Sigmoid colon (tissue), 6 donors: ENCODE measurements at regions not wholly inside any gene's neighbourhood (a gene's known extent, or its start where the extent isn't known, plus 50 kb on each side); places are given as distances from the start of the nearest gene placed in this dataset.

ENCODE experiments used
- DNase-seq: peaks from one replicate; pipeline ENCODE4 v3.0.0-alpha.2; 2019
- H3K27ac ChIP-seq, 4 donors: fragments of 200-600 bp; sonication (generic); one replicate each; pipeline ENCODE4 v1.5.1; 2016 to 2019; ENCODE audit warnings: mild to moderate bottlenecking in 1 of 4
- H3K27me3 ChIP-seq, 3 donors: fragments of 200-600 bp; sonication (generic); one replicate each; pipeline ENCODE4 v1.5.1; 2019; ENCODE audit warnings: mild to moderate bottlenecking in 1 of 3
- H3K36me3 ChIP-seq, 4 donors: fragments of 200-600 bp; sonication (generic); one replicate each; pipeline ENCODE4 v1.5.1; 2016 to 2019
- H3K4me1 ChIP-seq, 4 donors: fragments of 200-600 bp; sonication (generic); one replicate each; pipeline ENCODE4 v1.5.1; 2017 to 2019
- H3K4me3 ChIP-seq, 4 donors: fragments of 200-600 bp; sonication (generic); one replicate each; pipeline ENCODE4 v1.5.1; 2017 to 2019; ENCODE audit warnings: mild to moderate bottlenecking in 2 of 4, moderate library complexity in 1 of 4
- H3K9me3 ChIP-seq, 4 donors: fragments of 200-600 bp in 3 of 4; sonication (generic) in 3 of 4; one replicate each; pipeline versions ENCODE4 v1.5.1 to v1.6.1; 2013 to 2019
- EP300 ChIP-seq, 4 donors: sonication (generic); formaldehyde crosslinking; IDR thresholded peaks; one replicate each; pipeline ENCODE4 v1.6.1; 2017; ENCODE audit warnings: antibody characterized with exemption in 4 of 4
- POLR2A ChIP-seq, 2 donors: fragments of 450-650 bp; IDR thresholded peaks; one replicate each; pipeline ENCODE4 v1.6.1; 2016; ENCODE audit warnings: antibody characterized with exemption in 2 of 2, mild to moderate bottlenecking in 2 of 2, moderate library complexity in 2 of 2
- POLR2AphosphoS5 ChIP-seq, 4 donors: sonication (generic); formaldehyde crosslinking; IDR thresholded peaks; one replicate each; pipeline ENCODE4 v1.6.1; 2017; ENCODE audit warnings: antibody characterized with exemption in 4 of 4
- WGBS, 2 donors: extraction: QIAGEN DNeasy Blood & Tissue Kit; methylation state at CpG; one replicate each; pipeline ENCODE4 v1.1.7; 2013; 5-methylcytosine and 5-hydroxymethylcytosine counted together
- intact Hi-C: fragments of 100-400 bp; cut with DNase I; formaldehyde crosslinking; loops from one replicate; pipeline ENCODE4 v1.15.1; 2023
- TF ChIP-seq, protein P1 (sequence below), 4 experiments: fragments of 450-650 bp in 3 of 4; fragments of 200-600 bp in 1 of 4; IDR thresholded peaks; one replicate each; pipeline ENCODE4 v1.5.1; 2016 to 2019; ENCODE audit warnings: antibody characterized with exemption in 4 of 4, mild to moderate bottlenecking in 3 of 4, moderate library complexity in 2 of 4
- donor health status: healthy with polysubstance abuse.
- donor health status: healthy.

- H3K9me3 ChIP-seq, result no peaks in the 10 kb centered on the region
- no peak overlapping the region for H3K4me3 ChIP-seq
- H3K4me1 ChIP-seq, result peaks cover 0 to 12% (median 0%) of the 10 kb centered on the region in 4 donors
- H3K36me3 ChIP-seq, result no peaks in the 10 kb centered on the region
- no peak for DNase-seq
- H3K27me3 ChIP-seq, result no peaks in the 10 kb centered on the region
- TF ChIP-seq POLR2A (IDR thresholded peaks at IDR 0.05) (no peak), POLR2AphosphoS5 (IDR thresholded peaks at IDR 0.05) (no peak), EP300 (IDR thresholded peaks at IDR 0.05) (no peak)
- TF ChIP-seq, protein P1, sequence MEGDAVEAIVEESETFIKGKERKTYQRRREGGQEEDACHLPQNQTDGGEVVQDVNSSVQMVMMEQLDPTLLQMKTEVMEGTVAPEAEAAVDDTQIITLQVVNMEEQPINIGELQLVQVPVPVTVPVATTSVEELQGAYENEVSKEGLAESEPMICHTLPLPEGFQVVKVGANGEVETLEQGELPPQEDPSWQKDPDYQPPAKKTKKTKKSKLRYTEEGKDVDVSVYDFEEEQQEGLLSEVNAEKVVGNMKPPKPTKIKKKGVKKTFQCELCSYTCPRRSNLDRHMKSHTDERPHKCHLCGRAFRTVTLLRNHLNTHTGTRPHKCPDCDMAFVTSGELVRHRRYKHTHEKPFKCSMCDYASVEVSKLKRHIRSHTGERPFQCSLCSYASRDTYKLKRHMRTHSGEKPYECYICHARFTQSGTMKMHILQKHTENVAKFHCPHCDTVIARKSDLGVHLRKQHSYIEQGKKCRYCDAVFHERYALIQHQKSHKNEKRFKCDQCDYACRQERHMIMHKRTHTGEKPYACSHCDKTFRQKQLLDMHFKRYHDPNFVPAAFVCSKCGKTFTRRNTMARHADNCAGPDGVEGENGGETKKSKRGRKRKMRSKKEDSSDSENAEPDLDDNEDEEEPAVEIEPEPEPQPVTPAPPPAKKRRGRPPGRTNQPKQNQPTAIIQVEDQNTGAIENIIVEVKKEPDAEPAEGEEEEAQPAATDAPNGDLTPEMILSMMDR (IDR thresholded peaks at IDR 0.05), result no peak
- 41 to 66% methylated on average over 3 of the region's 3 CpGs for WGBS, 2 donors
- H3K27ac ChIP-seq, result no peak overlapping the region
- intact Hi-C loops, result no loop called here
Observed at GRCh38 chr1:194047206-194047605, 860.8 kb upstream of the B3GALT2 start.

DNA sequence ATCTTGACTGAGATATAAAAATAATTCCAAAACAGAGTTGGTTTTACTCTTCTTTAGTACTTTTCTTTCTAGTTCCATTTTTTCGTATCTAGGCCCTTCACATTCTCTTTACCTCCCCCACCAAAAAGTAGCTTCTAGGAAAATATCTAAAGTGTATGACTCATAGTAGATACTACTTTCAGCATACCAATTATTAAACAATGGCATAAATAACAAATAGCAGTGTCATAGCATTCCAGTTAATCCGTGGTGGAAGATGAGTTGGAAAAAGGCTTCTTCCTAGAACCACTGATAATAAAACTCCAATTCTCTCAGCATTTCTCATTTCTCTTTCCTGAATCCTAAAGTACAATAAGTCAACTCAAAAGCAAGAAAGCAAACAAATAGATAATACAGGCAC lies 859.0 kb upstream of the B3GALT2 start:
- Histone ChIP-seq H3K9me3 (no peaks in the 10 kb centered on the region), H3K27me3 (no peaks in the 10 kb centered on the region), H3K4me3 (no peak overlapping the region), H3K27ac (no peak overlapping the region), H3K36me3 (no peaks in the 10 kb centered on the region), H3K4me1 (peaks cover 0 to 12% (median 0%) of the 10 kb centered on the region in 4 donors)
- TF ChIP-seq, protein P1 (IDR thresholded peaks at IDR 0.05), result no peak
- TF ChIP-seq POLR2AphosphoS5 (IDR thresholded peaks at IDR 0.05) (no peak), POLR2A (IDR thresholded peaks at IDR 0.05) (no peak), EP300 (IDR thresholded peaks at IDR 0.05) (no peak)
- intact Hi-C loops, result no loop called here
- 81 to 85% methylated on average over 2 of the region's 2 CpGs for WGBS, 2 donors
- no peak for DNase-seq

DNA sequence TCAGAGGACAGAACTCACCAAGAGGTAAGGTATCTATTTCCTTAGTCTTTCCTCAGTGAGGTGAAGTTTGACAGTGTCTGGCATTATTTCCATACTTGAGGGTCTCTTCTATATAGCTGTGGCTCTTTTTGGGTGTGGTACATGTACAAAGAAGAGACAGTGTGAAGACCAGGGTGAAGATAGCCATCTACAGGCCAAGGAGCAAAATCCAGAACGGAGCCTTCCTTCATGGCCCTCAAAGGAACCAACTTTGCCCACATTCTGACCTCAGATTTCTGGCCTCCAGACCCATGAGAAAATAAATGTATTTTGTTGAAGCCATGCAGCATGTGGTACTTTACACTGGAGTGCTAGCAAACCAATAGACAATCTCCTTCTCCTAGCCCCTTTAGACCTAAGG lies 858.5 kb upstream of the B3GALT2 start:
- Histone ChIP-seq H3K4me1 (peaks cover 0 to 12% (median 0%) of the 10 kb centered on the region in 4 donors), H3K4me3 (no peak overlapping the region), H3K9me3 (no peaks in the 10 kb centered on the region), H3K36me3 (no peaks in the 10 kb centered on the region), H3K27ac (no peak overlapping the region), H3K27me3 (no peaks in the 10 kb centered on the region)
- DNase-seq, result no peak
- WGBS, 2 donors, result 87 to 91% methylated on average over 1 of the region's 1 CpG
- intact Hi-C loops, result no loop called here
- TF ChIP-seq POLR2AphosphoS5 (IDR thresholded peaks at IDR 0.05) (no peak), POLR2A (IDR thresholded peaks at IDR 0.05) (no peak), EP300 (IDR thresholded peaks at IDR 0.05) (no peak)
- TF ChIP-seq, protein P1 (IDR thresholded peaks at IDR 0.05), result no peak

DNA sequence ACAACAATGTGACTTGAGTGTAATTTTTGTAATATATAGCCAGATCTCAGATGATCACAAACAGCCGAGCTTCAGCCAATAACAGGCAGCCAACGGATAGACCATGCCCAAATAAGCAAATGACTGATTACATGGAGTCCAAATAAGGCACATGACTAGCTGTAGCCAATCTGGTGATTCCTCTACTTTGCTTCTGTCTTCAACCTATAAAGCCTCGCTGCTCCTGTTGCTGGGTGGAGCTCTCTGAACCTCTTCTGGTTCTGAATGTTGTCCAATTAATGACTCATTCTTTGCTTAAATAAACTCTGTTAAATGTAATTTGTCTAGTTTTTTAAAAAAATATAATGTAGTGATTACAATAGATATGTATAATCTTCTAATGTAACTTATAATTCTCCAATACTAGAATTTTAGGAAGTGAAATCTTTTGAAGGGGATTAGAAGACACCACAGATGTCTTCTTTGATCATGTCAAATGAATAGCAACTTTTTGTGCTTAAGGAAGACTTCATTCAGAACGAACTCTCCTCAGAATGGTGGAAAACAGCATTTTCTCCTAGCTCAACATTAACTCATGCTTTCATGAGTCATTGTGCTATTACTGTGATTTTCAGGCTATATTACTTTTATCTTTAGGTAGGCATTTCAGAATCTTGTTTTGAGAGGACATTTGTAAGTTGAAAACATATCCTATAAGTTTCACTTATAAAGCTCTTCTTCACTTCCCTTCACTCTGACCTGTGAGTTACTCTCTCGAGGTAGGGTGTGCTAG lies 857.8 kb upstream of the B3GALT2 start:
- peaks cover 0 to 12% (median 0%) of the 10 kb centered on the region in 4 donors for H3K4me1 ChIP-seq
- H3K27ac ChIP-seq, result no peak overlapping the region
- no peaks in the 10 kb centered on the region for H3K9me3 ChIP-seq
- H3K4me3 ChIP-seq, result no peak overlapping the region
- WGBS, 2 donors, result 70% methylated on average over 5 of the region's 5 CpGs
- TF ChIP-seq EP300 (IDR thresholded peaks at IDR 0.05) (no peak), POLR2AphosphoS5 (IDR thresholded peaks at IDR 0.05) (no peak), POLR2A (IDR thresholded peaks at IDR 0.05) (no peak)
- TF ChIP-seq, protein P1 (IDR thresholded peaks at IDR 0.05), result no peak
- no peak for DNase-seq
- H3K36me3 ChIP-seq, result no peaks in the 10 kb centered on the region
- no peaks in the 10 kb centered on the region for H3K27me3 ChIP-seq
- intact Hi-C loops, result no loop called here
